HG03575 (cell line): ENCODE measurements at regions not wholly inside any gene's neighbourhood (a gene's known extent, or its start where the extent isn't known, plus 50 kb on each side); places are given as distances from the start of the nearest gene placed in this dataset.

Experiments
- ATAC-seq: cut with Tn5 transposase; IDR thresholded peaks from one replicate; pipeline ENCODE4 v1.9.1; 2021; ENCODE audit not compliant: unreplicated experiment, insufficient number of reproducible peaks, low FRiP score; ENCODE audit errors: extremely low read depth

DNA sequence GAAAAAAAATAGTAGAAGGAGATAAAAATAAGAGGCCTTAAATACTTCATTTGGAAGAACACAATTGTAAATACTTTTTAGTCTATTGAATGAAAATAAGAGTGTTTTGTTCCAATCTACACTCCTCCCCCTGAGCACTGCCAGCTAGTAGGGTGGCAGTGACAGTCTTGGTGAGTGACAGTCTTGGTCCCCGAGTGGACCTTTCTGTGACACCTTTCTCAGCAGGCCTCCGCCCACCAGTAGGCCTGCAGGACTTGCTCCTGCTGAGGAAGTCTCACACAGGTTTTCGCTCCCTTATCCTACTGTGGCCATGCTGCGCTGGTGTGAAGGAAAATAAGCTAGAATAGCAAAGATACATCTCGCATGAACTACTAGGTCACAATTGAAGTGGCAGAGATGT lies 666.8 kb downstream of the NR4A2 start:
- no peak for ATAC-seq

DNA sequence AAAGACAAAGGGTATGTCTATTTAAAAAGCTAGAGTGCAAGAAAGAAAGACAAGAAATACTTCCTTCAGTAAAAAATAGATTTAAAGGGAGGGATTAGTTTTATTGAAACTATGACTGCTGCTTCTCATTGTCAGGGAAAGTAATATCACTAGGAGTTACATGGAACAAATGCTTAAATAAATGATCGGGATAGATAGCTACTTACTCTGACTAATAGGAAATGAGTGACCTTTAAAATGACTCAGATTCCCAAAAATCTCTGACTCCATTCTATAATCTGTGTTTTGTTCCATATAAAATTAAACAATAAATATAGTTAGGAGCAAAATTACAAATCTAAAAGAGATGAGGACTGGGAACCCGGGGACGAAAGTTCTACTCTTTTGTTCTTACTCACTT lies 669.3 kb downstream of the NR4A2 start:
- no peak for ATAC-seq

DNA sequence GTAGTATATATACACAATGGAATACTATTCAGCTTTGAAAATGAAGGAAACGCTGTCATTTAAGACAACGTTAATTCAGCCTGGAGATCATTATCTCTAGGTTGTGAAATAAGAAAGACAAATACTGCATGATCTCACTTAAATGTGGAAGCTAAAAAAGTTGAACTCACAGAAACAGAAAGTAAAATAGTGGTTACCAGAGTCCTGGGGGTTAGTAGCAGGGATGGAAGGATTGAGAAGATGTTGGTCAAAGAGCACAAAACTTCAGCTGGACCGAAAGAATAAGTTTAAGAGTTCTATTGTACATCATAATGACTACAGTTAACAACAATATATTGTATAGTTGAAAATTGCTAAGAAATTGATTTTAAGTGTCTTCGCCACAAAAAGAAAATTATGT lies 670.3 kb downstream of the NR4A2 start:
- no peak for ATAC-seq

DNA sequence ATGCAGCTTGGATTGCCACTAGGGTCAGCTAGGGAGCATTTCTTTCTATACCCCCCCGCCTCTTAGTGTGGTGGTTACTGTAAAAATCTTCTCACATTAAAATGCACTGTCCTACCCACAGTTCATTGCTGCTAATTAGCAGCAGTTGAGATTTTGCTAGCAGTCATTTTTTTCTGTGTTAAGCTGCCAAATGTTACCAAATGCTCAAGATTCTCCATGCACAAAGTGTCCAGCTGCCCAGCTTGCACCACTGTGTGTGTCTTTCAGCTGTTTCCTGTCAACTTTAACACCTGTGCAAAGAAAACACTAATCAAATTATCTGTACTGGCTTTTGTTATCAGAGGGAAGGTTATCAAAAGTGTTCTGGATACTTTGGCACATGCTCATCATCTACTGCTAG lies 679.3 kb downstream of the NR4A2 start:
- no peak for ATAC-seq

DNA sequence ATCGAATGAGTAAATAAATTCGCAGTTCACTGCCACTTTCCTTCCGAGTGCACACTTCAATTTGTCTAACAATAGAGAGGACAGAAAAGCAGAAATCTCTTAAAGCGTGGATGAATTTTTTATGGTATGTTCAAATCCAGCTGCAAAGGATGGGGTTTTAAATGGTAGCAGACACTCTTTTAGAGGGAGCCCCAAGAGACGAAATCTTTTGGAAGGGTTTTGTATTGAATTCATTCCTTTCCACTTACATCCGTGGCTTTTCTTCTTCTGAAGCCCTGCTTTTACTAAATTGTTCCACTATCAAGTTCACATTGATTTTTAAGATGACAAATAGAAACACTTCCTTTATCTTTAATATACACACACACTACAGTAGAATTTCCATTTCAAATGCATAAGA lies 680.7 kb downstream of the NR4A2 start:
- ATAC-seq, result no peak

DNA sequence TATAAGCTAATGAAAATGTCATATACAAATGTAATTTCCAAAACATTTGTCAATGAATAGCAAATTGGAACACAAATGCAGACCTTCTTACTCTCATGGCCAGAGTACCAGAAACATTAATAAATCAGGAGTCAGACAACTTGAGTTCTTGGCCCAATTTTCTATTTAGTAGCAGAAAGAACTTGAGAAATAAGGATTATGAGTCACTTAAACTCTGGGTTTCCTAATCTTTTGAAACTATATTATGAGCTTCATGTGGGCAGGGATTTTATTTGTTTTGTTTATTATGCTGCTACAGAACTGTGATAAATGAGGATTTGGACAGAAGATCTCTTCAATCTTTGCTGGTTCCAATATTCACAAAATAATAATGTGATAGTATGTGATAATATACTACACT lies 686.7 kb downstream of the NR4A2 start:
- no peak for ATAC-seq

DNA sequence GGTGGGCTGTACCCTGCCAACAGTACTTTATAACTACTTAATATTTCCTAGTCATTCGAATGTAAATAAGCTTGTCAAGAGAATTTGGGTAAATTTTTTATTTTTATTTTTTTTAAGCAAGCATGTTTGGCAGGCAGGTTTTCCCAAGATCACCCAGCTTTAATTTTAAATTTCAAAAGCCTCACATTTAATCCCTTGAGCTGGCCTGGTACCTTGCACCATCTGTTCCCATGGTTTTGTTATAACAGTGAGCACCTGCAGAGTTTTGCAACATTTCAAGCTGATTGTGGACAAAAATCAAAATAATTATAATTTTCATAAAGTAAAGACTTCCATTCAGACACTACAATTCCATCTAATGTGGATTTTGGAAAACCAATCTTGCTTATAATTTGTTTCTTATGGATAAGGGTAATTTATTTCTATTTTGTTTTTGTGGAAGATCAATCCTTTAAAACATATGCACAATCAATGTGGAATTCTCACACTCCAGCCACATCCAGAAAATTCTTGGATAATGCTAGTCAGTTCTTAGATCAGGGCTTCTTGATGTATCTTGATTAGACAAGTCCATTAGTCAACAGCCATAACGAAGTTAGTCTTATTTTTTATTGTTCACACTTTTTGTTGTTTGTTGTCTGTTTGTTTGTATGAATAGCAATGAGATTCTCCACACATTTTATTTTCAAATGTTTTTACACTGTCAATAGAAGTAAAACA lies 689.3 kb downstream of the NR4A2 start:
- no peak for ATAC-seq

DNA sequence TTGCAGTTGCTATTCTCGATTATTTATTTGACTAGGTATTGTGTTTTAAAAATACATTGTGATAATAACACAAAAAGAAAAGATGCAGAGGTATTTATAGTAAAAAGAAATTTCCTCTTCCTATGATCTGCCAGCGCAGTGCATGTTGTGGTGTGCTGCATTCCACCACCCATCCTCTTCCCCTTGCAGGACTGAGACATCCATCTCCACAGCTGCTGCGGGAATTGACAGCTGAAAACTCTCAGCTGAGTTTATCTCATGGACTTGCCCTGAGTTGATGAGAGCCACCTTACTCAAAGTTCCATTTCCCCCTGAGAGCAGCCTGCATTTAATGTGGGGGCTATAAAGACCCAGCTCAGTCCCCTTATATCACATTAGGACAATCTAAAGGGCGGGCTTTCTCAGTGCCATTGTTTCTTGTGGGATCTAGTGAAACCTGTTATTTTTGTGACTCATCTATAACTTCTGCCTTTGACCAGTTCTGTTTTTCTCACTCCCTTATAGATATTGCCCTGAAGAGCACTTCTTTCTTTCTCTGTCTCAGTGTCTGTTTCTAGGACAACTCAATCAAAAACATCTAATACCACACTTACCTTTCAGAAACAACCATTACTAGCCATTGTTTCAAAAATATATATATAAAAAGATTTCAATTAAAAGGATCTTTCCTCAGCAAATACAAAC lies 698.5 kb downstream of the NR4A2 start:
- ATAC-seq, result no peak

DNA sequence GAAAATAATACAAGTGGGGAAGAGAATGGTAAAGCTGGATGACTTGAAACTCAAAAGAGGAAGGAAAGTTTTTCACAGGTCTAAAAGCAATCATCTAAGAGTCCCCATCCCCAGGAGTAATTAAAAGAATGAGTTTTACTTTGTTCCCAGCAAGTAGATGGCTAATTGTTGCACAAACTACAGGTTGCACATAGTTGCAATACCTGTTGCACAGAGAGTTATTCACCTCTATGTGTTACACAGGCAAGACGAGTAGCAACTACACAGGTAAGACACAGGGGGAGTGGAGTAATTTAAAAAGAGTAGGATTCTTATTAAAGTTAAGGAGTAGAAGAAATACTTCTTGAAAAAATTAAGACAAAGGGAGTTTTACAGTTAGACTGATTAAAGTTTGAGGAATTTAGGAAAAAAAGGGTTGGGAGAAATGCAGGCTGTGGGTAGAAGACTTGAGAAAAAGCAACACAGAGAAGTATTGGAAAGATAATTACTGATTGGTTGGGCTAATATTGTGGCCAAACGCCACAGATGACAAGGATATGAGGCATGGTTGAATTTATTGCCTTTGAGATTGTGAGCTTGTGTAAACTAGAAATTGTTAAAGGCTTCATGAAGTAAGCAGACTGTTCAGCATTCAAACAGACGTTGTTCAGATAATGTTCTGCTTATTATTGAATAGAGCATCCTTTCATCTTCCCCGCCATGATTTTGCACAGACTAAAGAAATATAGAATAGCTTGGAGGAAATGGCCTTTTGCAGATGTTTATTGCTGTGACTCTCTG lies 699.3 kb downstream of the NR4A2 start:
- no peak for ATAC-seq

DNA sequence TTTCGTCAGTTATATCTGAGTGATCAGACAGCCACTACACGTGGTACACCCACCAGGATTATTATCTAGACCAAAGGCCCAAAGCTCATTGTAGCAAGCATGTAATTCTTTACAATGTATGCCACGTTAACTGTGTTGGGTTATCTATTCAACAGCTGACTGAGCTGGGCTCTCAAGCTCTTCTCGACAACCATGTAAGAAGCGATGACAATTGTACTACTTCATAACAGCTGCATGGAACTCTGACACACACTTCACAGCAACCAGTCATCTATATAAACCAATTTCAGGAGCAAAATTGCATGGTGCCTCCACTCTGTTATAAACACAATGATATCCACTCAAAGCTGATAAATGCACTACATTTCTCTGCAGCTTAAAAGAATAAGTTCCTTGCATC lies 701.8 kb downstream of the NR4A2 start:
- ATAC-seq, result no peak

DNA sequence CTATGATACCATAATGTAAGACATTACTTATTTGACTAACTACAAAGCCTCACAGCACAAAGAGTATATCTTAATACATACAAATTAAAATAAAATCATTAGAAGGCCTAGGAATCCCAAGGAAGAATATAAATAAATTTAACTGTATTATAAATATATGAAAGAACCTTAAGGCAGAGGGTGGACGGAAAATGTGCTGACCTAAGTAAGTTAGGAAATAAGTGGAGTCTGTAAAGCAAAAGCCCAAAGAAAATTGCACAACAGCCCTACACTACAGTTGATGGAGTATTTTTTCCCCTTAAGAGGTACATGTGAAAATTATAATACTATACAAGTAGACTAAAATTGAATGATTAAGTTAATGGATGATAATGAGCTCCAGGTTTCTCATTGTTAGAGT lies 710.1 kb downstream of the NR4A2 start:
- no peak for ATAC-seq

DNA sequence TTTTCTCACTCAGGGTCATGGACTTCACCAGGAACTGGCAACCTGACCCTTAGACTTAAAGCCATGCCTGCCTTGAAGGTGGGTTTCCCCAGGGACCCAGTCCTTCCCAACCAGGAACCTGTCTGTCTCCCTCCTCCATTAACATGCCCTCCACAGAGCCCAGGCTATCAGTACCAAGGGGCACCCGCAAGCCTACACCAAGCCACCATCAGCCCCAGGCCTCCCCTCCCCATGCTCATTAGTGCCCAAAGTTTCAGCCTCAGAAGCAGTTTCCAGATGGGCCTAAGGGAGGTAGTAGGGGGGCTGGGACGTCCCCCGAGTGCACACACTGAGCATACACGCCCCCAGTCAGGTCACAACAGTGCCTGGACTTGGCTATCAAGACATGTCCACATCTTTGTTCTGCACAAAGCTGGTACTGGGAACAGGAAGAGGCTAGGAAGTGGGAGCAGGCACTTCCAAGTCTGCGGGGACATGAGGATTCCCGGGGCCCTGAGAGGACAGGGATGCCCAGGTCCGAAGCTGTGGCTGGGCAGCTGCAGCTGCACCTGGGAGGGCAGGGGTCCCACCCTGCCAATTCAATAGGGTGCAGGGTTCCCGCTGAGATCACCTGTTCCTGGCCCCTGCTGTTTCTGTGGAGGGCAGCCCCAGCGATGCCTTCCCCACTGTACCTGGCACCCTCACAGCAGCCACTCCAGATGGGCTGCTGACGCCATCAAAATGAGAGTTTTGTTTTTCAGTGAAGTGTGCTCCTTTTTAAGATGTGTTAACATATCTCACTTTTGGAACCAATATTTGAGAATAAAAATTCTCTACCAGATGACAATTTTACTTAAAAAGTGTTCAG lies 731.4 kb downstream of the NR4A2 start:
- no peak for ATAC-seq

DNA sequence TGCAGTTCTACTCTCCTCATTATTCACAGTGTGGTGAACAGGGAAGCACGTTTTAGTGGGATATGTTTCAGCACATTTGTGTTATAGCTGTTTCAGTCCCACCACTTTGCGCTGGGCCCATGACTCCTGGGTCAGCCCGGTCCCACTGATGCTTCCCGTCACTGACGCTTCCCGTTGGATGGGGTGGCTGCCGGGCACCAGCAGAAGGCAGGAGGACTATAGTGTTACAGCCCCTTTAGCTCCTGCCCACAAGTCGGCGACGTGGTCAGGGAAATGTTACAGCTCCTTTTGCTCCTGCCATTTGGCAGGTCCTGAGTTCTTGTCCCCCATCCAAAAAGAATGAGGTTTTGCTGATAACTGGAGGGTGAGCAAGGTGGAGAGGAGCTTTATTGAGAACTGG lies 732.2 kb downstream of the NR4A2 start:
- ATAC-seq, result no peak

DNA sequence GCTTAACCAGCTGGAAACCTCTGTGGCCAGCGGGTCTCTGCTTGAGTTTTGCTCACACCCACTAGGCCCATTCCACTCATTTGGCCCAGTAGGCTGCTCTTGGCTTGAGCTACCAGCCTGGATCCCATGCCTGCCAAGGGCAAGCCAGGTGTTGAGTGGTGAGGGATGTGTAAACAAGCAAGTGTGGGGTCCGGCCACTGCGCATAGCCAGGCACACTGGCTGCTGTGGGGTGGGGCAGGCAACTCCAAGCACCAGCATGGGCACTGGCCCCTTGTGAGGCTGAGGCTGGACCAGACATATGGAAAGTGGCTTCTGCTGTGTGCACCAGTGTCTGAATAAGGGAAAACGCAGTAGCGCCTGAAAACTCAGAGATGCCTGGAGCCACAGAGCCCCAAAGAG lies 732.7 kb downstream of the NR4A2 start:
- no peak for ATAC-seq

DNA sequence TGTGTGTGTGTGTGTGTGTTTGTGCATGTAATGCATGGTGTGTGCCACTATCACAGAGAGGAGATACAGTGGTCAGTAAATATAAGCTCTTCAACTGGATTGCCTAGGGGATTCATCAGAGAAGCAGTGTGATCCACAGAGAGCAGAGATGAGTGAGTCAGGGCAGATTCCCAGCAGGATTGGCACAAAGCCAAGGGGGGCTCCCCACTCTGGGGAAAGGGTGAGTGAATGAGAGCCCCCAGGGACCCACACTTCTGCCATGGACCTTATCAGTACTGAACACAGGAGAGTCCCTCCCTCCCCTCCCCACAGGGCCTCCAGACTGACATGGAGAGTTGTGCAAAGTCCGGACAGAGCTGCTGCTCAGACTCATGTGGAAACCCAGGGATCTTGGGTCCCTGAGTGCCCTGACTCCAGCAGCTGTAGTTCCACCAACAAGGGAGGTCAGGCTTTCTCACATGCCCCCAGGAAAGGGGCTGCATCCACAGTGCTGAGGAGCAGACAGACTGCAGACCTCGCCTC lies 748.8 kb downstream of the NR4A2 start:
- no peak for ATAC-seq

DNA sequence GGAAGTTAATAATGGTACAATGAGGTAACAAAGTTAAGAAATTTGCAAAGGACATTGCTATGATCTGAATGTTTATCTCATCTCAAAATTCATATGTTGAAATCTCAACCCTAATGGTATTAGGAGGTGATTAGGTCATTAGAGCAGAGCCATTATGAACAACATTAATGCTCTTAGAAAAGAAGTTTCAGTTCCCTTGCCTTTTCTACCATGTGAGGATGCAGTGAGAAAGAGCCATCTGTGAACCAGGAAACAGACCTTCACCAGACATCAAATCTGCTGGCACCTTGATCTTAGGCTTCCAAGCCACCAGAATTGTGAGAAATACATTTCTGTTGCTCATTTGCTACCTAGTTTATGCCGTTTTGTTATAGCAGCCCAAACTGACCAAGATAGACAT lies 757.6 kb downstream of the NR4A2 start:
- ATAC-seq, result no peak

DNA sequence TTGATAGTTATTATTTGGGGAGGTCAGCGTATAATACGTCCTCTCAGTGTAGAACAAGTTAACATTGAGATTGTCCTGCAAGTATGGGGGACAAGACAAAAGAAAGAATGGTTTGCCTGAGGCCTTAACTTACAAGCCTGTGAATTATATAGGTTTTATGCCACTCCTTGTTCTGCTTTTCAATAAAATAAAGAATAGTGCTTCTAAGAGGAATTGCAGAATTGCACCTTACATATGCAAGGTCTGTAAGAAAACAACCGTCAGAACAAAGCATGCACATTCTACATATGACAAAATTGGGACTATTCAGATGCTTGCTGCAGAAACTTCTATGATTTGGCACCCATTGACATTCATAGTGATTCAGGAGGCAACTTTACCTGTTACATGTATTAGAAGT lies 785.0 kb downstream of the NR4A2 start:
- ATAC-seq, result no peak

DNA sequence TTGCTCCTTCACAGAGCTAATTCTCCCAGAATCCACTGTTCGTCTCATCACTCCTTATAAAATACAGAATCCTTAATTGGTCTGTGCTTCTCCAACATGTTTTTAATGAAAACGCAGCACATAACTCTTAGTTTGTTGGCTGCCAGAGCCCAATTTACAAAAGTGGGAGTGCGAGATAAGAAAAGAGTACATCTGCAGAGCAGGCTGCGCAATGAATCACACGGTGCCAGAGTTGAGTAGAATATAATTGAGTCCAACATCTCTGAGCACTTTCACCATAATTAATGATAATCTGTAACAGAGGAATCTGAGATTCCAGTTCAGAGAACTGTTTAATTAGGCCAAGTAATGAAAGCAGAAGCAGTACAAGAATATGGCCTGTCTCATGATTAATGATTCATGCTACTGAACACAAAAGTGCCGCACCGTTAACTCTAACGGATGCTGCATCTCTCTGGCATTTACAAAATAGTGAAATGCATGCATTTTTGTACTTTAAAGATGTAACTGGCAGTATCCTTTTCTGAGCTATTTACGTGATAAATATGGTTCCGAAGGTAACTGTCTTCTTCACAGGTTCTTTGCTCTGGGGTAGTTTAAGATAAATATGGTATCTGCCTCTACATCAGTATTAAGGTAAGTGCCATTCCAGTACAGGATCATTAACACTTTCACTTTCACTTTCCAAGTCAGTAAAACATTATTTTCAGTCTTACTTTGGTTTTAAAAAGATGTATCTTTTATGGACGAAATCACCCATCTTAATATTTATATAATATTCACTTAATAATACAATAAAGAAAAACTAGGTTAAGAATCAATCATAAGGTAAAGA lies 785.6 kb downstream of the NR4A2 start:
- ATAC-seq, result no peak
